Stimulated activated CD4-positive, alpha-beta T cell treated with anti-CD3 and anti-CD28 coated beads, Interleukin-4, amount 100 ng/mL, for 24 hours (primary cell): ENCODE measurements at regions not wholly inside any gene's neighbourhood (a gene's known extent, or its start where the extent isn't known, plus 50 kb on each side); places are given as distances from the start of the nearest gene placed in this dataset.
"Not testable (repeated sequence)": the region's sequence is repeated elsewhere in the genome, so short reads cannot be mapped to it uniquely, and the experiment has no call there.

Experiments
- DNase-seq: peaks from one replicate; pipeline ENCODE4 v3.0.0-alpha.2; 2020

DNA sequence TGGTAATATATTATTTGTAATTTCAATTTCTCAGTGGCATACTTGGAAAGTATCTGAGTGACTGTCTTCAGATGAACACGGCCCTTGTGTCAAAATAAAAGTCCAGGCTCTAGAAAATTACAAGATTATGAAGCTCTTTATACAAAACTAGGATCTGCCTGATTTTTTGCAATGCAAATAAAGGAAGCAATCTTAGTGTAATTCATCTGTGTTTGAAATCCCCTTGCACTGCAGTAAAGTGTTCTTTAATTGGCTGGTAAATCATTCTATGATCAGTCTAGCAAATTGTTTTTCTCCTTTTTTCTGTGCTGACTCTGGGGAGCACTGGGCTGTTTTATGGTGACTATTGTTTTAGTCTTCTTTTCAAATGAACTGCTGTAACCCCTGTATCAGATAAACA lies 1039.0 kb downstream of the SOCS6 start:
- no peak for DNase-seq

DNA sequence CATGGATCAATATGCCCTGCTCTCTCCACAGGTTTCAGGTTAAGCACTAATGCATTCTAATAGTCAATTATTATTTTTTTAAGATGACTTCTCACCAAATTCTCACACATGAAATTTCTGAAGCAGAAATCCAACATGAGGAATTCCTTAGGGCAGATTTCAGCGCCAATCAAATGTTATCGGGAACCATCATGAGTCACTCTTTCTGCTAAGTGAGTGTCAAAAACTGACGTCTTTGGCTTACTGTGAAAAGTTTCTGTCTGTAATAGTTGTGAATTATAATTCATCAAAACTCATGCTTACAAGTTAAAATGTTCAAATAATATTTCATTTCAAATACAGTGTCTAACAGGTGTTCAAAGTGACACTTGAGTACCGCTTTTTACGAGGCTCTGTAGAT lies 1038.6 kb downstream of the SOCS6 start:
- DNase-seq = no peak

DNA sequence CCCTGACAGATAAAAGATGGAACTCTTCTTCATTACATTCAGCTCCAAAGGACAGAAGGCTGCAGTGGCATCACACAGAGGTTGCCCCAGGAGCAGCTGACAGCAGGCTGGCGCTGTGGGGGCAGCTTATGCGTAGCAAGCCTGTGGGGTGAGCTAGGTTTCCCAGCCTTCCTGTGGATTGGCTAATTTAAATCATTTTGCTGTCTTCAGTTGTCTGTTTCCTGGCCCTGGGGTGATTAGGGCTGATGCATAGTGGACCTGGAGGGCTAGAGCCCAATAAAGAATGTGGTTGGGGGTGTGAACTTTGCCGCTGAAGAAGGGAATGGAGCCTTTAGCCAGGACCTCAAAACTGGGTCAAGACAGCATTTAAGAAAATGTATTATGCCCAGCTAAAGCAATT lies 1038.0 kb downstream of the SOCS6 start:
- DNase-seq = no peak

DNA sequence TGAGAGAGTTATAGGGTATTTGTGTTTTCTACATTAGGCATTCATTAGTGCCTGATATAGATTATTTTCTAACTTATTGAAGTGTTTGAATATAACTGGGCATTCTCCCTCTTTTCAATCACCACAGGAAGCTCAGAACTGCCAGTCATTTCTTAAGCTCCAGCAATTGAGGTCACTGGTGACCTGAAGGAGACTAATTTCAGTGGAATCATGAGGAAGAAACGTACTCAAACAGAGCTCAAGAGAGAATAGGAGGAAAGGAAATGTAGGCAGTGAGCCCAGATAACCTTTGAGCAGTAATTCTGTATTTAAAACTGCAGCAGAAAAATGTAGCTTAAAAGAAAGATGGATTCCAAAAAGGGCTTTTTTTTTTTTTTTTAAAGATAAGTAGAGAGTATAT lies 1035.5 kb downstream of the SOCS6 start:
- no peak for DNase-seq

DNA sequence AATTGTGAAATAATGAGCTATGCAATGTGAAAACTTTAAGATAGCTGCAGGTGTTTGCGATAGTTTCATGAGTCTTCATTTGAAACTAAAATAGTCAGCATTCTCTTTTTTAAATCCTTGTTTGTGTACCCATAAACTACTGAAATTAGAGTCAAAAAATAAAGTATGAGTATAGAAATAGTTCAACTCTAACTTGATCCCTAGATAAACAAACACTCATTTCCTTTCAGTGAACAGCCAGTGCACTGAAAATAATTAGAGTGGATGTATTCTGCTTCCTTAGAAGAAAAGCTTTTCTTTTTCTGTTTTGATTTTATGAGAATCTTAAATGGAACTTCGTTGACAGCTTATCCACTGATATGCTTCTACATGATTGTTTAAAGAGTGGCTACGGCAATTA lies 1033.4 kb downstream of the SOCS6 start:
- DNase-seq = no peak

DNA sequence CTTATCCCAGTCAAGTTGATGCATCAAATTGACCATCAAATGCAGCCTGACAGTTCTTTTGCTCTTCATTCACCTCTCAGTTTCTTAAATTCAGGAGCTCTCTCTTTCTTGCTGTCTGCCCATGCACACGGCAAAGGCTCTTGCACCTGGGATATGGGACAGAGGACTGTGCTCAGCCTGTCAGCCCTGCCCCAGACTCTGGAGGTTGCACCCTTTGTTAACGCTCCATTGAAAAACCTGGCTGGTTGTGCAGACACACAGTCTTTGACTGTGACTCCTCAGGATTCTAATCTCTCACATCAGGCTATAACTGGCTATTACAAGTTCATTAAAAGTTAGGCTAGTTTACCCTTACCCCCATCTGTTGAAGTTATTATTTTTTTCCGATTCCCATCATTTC lies 1032.5 kb downstream of the SOCS6 start:
- no peak for DNase-seq

DNA sequence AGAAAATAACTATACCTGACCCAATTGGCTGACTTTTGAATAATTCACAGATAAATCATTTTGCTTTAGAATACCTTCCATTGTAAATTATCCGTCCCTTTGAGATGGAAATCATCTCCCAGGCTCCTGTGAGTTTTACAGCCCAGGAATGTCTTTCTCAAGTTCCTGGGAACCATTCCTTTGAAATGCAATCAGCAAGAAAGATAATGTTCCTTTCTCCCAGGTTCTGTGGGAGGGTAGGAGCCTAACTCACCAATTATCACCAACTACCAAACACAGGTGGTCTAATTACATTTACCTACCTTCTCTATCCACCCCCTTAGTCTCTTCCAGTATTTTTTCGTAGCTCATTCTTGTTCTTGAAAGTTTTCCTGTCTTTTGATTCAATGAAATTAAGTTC lies 1016.0 kb downstream of the SOCS6 start:
- no peak for DNase-seq

DNA sequence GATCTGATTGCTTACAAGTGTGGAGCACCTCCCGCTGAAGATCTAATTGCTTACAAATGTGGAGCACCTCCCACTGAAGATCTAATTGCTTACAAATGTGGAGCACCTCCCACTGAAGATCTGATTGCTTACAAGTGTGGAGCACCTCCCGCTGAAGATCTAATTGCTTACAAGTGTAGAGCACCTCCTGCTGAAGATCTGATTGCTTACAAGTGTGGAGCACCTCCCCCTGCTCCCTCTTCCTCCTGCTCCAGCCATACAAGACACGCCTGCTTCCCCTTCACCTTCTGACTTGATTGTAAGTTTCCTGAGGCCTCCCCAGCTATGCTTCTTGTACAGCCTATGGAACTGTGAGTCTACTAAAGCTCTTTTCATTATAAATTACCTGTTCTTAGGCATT lies 1014.9 kb downstream of the SOCS6 start:
- DNase-seq = not testable (repeated sequence)

DNA sequence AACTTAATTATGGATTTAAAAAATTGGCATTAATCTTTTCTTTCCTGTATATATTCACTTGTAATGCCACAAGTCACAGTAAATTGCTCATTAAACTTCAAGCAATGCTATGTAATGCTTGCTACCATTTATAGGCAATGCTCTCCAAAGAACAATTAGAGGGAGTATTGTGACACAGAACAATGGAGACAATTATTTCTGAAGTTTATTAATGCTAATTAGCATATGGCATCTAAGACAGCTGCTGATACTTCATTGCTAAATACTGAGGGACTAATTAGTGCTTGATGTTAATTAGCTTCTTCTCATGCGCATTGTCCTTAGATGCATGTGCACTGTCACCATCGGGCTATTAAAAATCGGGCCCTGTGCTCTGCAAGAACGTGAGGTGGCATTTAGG lies 1012.8 kb downstream of the SOCS6 start:
- no peak for DNase-seq

DNA sequence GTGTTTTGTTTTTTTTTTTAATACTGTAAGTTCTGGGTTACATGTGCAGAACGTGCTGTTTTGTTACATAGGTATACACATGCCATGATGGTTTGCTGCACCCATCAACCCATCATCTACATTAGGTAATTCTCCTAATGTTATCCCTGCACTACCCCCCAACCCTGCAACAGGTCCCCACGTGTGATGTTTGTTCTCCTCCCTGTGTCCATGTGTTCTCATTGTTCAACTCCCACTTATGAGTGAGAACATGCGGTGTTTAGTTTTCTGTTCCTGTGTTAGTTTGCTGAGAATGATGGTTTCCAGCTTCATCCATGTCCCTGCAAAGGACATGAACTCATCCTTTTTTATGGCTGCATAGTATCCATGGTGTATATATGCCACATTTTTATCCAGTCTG lies 1005.4 kb downstream of the SOCS6 start:
- DNase-seq = not testable (repeated sequence)

DNA sequence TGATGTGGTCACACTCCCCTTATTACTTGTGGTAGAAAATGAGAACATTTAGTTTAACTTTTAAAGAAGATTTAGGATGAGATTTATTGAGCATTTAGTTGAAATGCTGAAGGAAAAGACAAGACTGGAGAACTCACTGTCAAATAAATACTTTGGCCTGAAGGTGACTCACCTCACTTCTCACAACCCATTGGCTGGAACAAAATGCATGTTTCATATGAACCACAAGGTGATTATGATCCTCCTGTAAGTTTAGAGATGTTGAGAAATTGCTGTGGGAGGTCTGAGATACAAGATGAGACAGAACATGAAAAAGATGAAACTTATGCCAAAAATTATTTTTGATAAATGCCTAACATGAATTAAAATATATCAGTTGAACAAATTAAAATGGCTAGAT lies 1004.5 kb downstream of the SOCS6 start:
- DNase-seq = no peak

DNA sequence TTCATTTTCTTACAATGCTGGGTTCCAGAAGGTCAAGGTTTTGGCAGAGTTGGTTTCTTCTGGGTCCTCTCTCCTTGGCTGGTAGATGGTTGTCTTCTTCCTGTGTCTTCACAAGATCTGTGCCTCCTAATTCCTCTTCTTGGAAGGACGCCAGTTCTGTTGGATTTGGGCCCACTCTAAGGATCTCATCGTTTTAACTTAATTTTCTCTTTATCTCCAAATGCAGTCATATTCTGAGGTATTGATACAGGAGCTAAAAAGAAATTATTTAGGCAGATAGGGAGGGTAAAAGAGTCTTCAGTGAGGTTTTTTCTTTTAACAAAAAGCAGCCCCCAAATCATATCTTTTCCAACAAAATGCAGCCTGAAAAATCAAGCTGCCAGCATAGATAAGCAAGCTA lies 998.4 kb downstream of the SOCS6 start:
- no peak for DNase-seq

DNA sequence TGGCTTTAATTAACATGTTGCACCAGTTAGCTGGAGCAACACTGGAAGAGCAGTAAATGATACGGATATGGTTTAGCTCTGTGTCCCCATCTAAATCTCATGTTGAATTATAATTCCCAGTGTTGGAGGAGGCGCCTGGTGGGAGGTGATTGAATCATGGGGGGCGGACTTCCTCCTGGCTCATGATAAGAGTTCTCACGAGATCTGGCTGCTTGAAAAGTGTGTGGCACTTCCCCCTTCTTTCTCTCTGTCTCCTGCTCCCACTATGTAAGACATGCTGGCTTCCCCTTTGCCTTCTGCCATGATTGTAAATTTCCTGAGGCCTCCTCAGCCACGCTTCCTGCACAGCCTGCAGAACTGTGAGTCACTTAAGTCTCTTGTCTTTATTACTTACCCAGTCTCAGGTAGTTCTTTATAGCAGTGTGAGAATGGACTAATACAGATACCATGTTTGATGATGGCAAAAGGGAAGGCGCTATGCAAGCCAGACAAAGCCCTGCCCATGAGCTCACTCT lies 963.6 kb downstream of the SOCS6 start:
- no peak for DNase-seq

DNA sequence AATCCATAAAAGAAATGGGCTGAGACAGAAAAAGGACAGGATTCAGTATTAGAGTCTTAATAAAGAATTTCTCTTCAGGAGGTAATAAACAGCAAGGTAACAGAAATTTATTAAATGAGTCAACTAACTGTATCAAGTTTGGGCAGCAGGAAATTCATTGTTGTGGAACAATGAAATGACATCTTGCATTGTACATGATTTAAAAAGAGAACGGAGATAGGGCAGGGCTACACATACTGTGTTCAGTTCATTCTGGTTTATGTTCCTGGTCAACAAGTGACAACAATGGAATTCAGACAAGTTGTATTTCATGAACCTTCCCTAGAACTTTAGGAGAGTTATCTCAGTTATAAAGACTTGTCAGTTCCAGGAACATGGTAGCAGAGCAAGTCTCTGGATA lies 961.3 kb downstream of the SOCS6 start:
- DNase-seq = no peak

DNA sequence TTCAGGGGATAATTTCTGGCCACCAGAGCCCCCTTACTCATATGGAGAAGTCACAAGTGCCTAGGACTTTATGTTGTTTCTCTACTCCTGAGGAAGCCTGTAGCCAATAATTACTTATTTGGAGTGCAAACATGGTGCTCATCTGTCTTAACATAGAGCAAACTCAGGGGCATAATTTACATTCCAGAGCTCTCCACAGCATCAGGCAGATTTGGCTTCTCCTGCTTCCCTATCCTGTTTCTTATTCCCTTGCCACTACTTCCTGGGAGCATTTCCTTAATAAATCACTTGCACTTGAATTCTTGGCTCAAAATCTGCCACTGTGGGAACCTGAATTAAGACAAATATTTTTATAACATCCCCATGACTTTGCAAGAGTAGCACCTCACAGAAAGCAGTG lies 960.9 kb downstream of the SOCS6 start:
- DNase-seq = no peak

DNA sequence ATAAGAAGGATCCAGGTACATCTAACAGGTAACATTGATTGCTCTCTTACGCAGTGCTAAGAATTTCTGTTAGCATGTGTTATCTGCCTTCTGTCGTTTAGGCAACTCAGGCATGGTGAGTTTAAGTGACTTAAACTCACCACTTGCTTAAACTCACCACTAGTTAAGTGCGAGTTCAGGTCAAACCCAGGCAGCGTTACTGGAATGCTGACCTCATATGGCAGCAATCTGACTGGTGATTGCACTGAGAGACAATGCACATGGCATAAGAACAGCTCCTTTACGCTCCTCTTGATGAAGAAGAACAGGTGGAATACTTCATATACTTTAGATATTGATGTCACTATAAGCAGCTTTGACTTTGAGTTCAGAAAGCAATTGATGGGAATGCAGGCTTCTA lies 954.1 kb downstream of the SOCS6 start:
- DNase-seq = no peak

DNA sequence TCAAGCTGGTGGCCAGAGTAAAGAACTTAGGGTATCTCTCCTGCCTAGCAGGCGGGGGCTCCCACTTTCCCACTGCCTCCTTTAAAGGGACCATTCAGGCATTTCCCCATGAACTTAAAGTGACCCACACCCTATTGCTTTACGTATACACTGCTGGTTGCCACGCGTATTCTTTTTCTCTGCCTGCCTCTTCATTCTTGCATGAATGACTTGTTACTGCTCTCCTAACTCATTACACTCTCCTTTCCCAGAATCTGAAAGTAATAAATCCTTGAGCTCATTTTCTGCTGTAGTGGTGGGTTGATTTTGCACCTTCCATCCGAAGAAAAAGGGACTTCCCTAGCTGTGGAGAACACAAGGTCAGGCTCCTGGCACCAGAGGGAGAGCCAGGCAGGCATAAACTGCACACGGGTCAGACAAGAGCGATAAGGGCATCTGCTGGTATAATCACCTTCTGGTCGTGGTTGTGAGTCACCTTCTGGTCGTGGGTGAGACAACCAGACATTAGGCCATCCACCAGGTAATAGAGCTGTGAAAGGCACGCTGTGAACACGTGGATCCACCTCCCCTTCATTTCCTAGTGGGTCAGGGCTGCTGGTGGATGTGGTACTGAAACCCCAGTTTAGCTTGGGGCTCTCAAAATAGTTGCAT lies 950.3 kb downstream of the SOCS6 start:
- no peak for DNase-seq

DNA sequence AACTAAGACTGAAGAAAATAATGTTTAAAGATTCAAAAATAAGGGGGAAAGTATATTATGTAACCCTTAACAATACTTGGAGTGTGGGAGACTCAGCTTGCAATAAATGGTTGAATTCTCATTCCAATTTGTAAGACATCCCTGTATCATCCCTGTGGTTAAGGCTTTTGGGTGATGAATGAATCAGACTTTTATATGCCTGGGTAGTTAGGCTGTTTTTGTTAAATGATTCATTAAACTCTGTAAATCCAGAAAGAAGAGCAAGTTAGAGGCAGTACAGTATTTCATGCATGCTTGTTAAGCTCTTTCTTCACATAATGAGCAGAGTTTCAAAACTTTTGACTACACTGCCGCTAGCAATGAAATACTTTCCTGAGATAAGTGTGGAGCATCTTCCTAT lies 948.8 kb downstream of the SOCS6 start:
- no peak for DNase-seq

DNA sequence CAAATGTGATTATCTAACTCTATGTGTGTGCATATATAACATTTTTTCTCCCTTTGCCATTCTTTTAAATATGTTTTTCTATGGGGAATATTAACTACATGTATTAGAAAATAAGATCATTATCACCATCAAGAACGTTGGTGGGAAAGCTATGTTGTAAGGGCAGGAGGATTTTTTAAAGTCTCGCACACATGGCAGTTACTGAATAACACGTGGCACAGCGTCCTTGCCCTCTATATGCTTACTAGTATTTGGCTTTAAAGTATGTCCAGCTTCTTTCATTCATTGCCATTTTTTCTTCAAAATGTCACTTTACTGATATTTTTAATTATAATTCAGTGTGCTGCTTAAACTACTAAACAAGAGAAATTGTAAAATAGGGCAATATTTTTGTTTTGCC lies 944.3 kb downstream of the SOCS6 start:
- DNase-seq = no peak

DNA sequence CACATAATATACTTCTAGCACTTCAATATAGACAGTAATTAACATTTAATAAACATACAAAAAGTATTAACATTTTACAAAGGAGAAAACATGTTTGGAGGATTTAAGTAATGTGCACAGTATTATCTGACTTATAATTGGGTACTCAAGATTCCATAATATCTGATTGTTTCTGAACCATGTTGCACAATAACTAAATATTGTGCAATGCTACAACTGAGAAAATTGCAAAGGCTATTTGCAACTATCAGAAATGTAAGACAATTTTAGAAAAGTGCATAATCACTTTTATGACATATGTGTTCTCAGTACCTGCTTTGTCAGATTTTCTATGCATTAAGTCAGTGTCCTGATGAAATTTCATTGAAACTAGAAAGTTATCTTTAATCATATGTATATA lies 934.6 kb downstream of the SOCS6 start:
- DNase-seq = no peak

DNA sequence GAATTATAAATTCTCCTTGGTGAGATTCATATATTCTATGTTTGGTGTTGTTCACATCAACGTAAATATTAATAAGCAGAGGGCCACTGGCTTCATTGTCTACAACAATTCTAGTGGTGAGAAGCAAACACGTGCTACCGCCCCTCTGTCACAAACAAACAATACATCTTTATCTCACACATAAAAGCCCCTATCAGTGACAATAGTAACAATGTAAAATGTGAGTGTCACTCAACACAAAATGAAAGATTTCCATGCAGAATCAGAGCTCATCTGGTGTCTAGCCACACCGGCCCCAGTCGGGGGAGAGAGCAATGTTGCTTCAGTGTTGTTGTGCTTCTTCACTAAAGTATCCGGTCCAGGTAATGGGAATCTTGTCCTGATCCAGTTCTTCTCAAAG lies 932.6 kb downstream of the SOCS6 start:
- DNase-seq = no peak

DNA sequence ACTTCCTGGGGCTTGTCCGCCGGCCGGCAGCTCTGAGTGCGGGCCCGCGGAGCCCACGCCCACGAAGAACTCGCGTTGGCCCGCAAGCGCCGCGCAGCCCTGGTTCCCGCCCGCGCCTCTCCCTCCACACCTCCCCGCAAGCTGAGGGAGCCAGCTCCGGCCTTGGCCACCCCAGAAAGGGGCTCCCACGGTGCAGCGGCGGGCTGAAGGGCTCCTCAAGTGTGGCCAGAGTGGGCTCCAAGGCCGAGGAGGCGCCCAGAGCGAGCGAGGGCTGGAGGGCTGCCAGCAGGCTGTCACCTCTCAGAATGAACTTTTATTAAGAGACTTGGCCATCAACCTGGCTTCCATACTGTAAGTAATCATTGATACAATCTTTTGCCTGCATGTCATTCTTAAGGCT lies 923.9 kb downstream of the SOCS6 start:
- not testable (repeated sequence) for DNase-seq

DNA sequence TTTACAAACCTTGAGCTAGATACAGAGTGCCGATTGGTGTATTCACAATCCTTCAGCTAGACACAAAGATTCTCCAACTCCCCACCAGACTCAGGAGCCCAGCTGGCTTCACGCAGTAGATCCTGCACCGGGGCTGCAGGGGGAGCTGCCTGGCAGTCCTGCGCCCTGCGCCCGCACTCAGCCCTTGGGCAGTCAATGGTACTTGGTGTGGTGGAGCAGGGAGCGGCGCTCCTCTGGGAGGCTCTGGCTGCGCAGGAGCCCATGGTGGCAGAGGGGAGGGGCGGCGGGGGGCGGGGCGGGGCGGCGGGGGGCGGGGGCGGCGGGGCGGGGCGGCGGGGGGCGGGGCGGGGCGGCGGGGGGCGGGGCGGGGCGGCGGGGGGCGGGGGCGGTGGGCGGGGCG lies 923.4 kb downstream of the SOCS6 start:
- no peak for DNase-seq

DNA sequence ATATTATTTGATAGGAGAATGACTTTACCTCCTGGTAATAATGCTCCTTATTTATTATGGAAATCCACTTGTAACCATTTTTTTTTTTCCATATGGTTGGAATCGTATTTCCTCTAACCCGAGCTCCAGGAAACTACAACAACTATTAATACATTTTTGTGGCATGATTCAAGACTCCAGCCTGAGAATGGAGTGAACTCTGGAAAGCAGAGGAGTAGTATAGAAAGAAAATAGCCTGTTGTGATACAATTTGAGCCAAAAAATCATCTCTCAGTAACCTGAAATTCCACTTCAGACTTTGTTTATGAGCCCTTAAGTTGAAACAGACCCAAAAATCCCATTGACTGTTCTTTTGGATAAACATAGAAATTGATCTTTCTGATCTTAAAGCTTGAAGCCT lies 921.1 kb downstream of the SOCS6 start:
- DNase-seq = no peak

DNA sequence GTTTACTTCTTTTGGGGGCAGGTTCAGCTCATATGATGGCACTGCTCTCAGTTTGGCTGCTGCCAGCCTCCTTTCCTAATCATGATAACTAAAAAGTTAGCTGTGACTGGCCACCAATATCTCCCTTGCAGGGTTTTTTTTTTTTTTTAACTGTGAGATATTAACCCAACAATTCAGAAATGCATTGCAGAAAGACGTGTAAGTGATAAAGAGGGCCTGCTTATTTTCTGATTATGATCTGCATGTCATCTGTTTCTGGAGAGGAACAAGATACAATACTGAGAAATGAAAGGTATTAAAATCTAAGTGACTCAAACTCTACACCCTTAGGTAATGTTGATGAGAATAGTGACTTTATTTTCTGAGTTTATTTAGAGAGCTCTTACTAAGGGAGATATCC lies 905.6 kb downstream of the SOCS6 start:
- DNase-seq = no peak

DNA sequence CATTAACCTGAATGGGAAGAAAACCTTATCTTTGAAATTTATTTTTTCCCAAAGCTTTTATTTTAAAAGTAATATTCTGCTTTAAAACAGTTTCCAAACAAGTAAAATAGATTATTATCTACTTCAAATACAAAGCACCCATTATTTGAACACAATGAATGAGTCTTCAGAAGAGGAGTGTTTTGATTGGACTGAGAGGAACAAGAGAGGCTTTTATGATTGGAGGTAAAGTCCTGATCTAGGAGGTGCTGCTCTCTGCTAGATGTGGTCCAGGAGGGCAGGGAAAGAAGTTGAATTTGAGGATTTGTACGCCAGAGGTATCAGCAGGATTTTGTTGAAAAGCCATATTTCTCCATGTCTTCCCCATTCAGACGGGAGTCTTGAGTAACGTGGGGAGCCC lies 900.7 kb downstream of the SOCS6 start:
- no peak for DNase-seq
